OCI-LY7 (cell line): ENCODE measurements at regions not wholly inside any gene's neighbourhood (a gene's known extent, or its start where the extent isn't known, plus 50 kb on each side); places are given as distances from the start of the nearest gene placed in this dataset.

ENCODE experiments used
- BruUV-seq: library from RNA; stranded (reverse); fragments of 400-500 nt; replicated peaks from 2 replicates; lab custom pipeline; 2021; lab: Mats Ljungman, UMichigan
- CTCF ChIA-PET: fragments of 300-600 bp; sonication (Branson Sonifier 250); formaldehyde crosslinking; loops from one replicate; lab custom pipeline; 2022; ENCODE audit warnings: antibody characterized with exemption; ENCODE audit not compliant: unreplicated experiment; lab: Charles Lee
- POLR2A ChIA-PET: fragments of 300-600 bp; sonication (Branson Sonifier 250); formaldehyde crosslinking; loops from one replicate; lab custom pipeline; 2022; ENCODE audit warnings: antibody characterized with exemption; lab: Charles Lee
- DNase-seq: peaks from one replicate; pipeline ENCODE4 v3.0.0-alpha.2; 2015; ENCODE audit warnings: low spot score
- H2AFZ ChIP-seq: fragments of 200-600 bp; sonication (generic), shearing (Covaris generic); 2 replicates; pipeline ENCODE4 v1.6.1; 2014; ENCODE audit warnings: mild to moderate bottlenecking, antibody characterized with exemption, low read length, moderate library complexity
- H3K27ac ChIP-seq: fragments of 200-600 bp; sonication (generic); 2 replicates; pipeline ENCODE4 v1.5.1; 2014; ENCODE audit warnings: mixed run types, low read depth, mild to moderate bottlenecking, moderate library complexity, low read length, inconsistent platforms; ENCODE audit not compliant: poor library complexity, severe bottlenecking
- H3K36me3 ChIP-seq: fragments of 200-600 bp; sonication (generic); 2 replicates; pipeline ENCODE4 v1.6.1; 2014; ENCODE audit warnings: mild to moderate bottlenecking, antibody characterized with exemption, low read length, moderate library complexity, mixed read lengths; ENCODE audit not compliant: insufficient read depth
- H3K4me1 ChIP-seq: fragments of 200-600 bp; sonication (generic); 2 replicates; pipeline ENCODE4 v1.5.1; 2014; ENCODE audit warnings: mild to moderate bottlenecking, low read length; ENCODE audit not compliant: insufficient read depth, poor library complexity, severe bottlenecking
- H3K4me2 ChIP-seq: fragments of 200-600 bp; sonication (generic); 2 replicates; pipeline ENCODE4 v1.6.1; 2014; ENCODE audit warnings: mild to moderate bottlenecking, low read length
- H3K4me3 ChIP-seq: fragments of 200-600 bp; sonication (generic); 2 replicates; pipeline ENCODE4 v1.5.1; 2014; ENCODE audit warnings: mild to moderate bottlenecking, low read depth, low read length; ENCODE audit not compliant: poor library complexity, severe bottlenecking
- H3K79me2 ChIP-seq: fragments of 200-600 bp; sonication (generic); 2 replicates; pipeline ENCODE4 v1.6.1; 2016; ENCODE audit warnings: low read depth, mild to moderate bottlenecking, low read length, moderate library complexity, mixed read lengths; ENCODE audit not compliant: insufficient read depth
- H3K9me2 ChIP-seq: fragments of 200-600 bp; sonication (generic); 2 replicates; pipeline ENCODE4 v1.6.1; 2016; ENCODE audit warnings: mild to moderate bottlenecking, low read length, mixed read lengths; ENCODE audit not compliant: insufficient read depth
- H3K9me3 ChIP-seq: fragments of 200-600 bp; sonication (generic); 2 replicates; pipeline ENCODE4 v1.6.1; 2014; ENCODE audit warnings: mild to moderate bottlenecking, mixed run types, low read length, mixed read lengths
- H4K20me1 ChIP-seq: fragments of 200-600 bp; sonication (generic); 2 replicates; pipeline ENCODE4 v1.6.1; 2014; ENCODE audit warnings: mild to moderate bottlenecking, antibody characterized with exemption, low read length, moderate library complexity, mixed read lengths; ENCODE audit not compliant: insufficient read depth
- EZH2phosphoT487 ChIP-seq: fragments of 200-600 bp; sonication (generic); IDR thresholded peaks from 2 replicates; pipeline ENCODE4 v1.6.1; 2018; ENCODE audit warnings: low read depth, borderline replicate concordance, mild to moderate bottlenecking, mixed run types, antibody characterized with exemption, low read length, moderate library complexity, mixed read lengths
- intact Hi-C: fragments of 100-400 bp; cut with micrococcal nuclease; formaldehyde crosslinking; loops from one replicate; pipeline ENCODE4 v1.10.0; 2022; ENCODE audit not compliant: unreplicated experiment
- TF ChIP-seq, protein P1 (sequence below): fragments of 200-600 bp; sonication (generic); conservative IDR thresholded peaks from 2 replicates; pipeline ENCODE4 v1.5.1; 2014; ENCODE audit warnings: mild to moderate bottlenecking, antibody characterized with exemption, low read length, moderate library complexity, mixed read lengths

DNA sequence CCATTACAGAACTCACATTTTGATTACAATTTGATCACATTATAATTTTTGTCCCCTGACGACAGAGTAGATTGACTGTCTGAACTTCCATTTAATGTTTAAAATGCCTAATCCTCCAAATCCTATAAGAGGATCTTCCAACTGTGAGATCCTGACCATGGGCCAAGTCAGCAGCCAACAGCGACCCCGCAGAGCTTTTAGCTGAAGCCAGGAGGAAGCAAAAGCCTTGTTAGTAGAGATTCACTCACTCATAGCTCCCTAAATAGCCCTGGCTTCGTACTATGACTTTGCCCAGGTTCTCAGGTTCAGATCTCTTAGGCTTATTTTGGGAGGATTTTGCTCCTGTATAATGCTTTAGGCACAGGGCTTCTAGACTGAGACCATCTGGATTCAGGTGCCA lies 413.1 kb downstream of the NKX6-1 start:
- H3K79me2 ChIP-seq = no peaks in the 10 kb centered on the region
- no peak for DNase-seq
- TF ChIP-seq EZH2phosphoT487 = no peak
- TF ChIP-seq, protein P1, sequence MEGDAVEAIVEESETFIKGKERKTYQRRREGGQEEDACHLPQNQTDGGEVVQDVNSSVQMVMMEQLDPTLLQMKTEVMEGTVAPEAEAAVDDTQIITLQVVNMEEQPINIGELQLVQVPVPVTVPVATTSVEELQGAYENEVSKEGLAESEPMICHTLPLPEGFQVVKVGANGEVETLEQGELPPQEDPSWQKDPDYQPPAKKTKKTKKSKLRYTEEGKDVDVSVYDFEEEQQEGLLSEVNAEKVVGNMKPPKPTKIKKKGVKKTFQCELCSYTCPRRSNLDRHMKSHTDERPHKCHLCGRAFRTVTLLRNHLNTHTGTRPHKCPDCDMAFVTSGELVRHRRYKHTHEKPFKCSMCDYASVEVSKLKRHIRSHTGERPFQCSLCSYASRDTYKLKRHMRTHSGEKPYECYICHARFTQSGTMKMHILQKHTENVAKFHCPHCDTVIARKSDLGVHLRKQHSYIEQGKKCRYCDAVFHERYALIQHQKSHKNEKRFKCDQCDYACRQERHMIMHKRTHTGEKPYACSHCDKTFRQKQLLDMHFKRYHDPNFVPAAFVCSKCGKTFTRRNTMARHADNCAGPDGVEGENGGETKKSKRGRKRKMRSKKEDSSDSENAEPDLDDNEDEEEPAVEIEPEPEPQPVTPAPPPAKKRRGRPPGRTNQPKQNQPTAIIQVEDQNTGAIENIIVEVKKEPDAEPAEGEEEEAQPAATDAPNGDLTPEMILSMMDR = no peak
- CTCF ChIA-PET = no interaction called here
- no peak overlapping the region for H3K4me2 ChIP-seq
- no peak overlapping the region for H2AFZ ChIP-seq
- H3K9me3 ChIP-seq = no peaks in the 10 kb centered on the region
- no TSS peak for BruUV-seq
- no peaks in the 10 kb centered on the region for H3K36me3 ChIP-seq
- H3K9me2 ChIP-seq = no peaks in the 10 kb centered on the region
- POLR2A ChIA-PET = interaction anchor here (0.7 to 1.6 kb wide), 2 partner anchors 22 to 165 kb away, joined by 3 to 4 read pairs; no protein-coding TSS in a partner anchor
- H4K20me1 ChIP-seq = no peaks in the 10 kb centered on the region
- no peak overlapping the region for H3K4me3 ChIP-seq
- no peak overlapping the region for H3K27ac ChIP-seq
- no peaks in the 10 kb centered on the region for H3K4me1 ChIP-seq
- intact Hi-C loops = no loop called here

DNA sequence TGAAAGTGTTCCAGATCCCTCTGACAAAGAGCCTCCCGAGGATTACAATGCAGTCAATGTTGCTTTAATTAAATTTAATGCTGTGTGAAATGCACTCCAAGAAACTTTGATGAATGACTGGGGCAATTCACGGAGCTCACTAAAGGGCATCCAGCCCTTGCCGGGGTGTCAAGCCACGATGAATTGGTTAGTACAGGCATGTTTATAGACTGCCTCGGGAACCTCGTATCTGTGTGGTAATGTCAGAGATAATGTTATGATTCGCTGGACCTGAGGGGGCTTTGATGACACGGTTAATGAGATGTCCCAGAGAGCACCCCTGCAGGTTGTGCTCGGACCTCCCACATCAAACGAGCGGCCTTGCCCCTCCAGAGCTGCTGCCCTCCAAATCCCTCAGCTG lies 428.8 kb downstream of the NKX6-1 start:
- Histone ChIP-seq H3K4me1 (no peaks in the 10 kb centered on the region), H3K4me2 (no peak overlapping the region), H2AFZ (no peak overlapping the region), H3K27ac (no peak overlapping the region), H3K9me2 (no peaks in the 10 kb centered on the region), H3K79me2 (no peaks in the 10 kb centered on the region), H4K20me1 (no peaks in the 10 kb centered on the region), H3K4me3 (no peak overlapping the region), H3K36me3 (no peaks in the 10 kb centered on the region), H3K9me3 (no peaks in the 10 kb centered on the region)
- intact Hi-C loops = no loop called here
- TF ChIP-seq, protein P1 = no peak
- TF ChIP-seq EZH2phosphoT487 = no peak
- ChIA-PET POLR2A (interaction anchor here (0.7 kb wide), 1 partner anchor 786 kb away, joined by 3 read pairs; no protein-coding TSS in a partner anchor), CTCF (no interaction called here)
- no peak for DNase-seq
- no TSS peak for BruUV-seq

DNA sequence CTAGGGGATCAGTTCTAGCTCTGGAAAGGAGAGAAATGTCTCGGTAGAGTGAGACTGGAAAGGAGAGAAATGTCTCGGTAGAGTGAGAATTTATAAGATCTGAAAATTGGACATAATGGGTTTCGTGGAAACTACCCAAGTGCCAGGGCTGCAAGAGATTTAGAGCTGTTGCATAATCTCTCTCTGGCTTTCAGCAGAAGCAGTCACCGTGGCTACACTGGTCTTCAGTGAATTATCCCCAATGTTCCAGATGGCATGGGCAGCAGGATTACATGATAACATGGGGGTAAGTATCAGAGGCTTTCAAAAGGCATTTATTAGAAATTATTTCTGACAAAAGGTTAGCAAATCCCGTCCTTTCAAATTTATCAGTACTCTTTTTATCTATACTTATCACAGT lies 435.5 kb downstream of the NKX6-1 start:
- no peak for TF ChIP-seq EZH2phosphoT487
- TF ChIP-seq, protein P1 = no peak
- no TSS peak for BruUV-seq
- intact Hi-C loops = no loop called here
- H3K4me2 ChIP-seq = no peak overlapping the region
- no peak overlapping the region for H3K27ac ChIP-seq
- H3K9me3 ChIP-seq = no peaks in the 10 kb centered on the region
- H4K20me1 ChIP-seq = no peaks in the 10 kb centered on the region
- H2AFZ ChIP-seq = no peak overlapping the region
- H3K9me2 ChIP-seq = no peaks in the 10 kb centered on the region
- ChIA-PET POLR2A (interaction anchor here (0.6 to 1.9 kb wide), 2 partner anchors 22 to 528 kb away, joined by 3 to 4 read pairs; no protein-coding TSS in a partner anchor), CTCF (no interaction called here)
- H3K4me1 ChIP-seq = no peaks in the 10 kb centered on the region
- no peak for DNase-seq
- no peaks in the 10 kb centered on the region for H3K79me2 ChIP-seq
- H3K36me3 ChIP-seq = no peaks in the 10 kb centered on the region
- no peak overlapping the region for H3K4me3 ChIP-seq
